IMR-90 (cell line): ENCODE measurements at regions not wholly inside any gene's neighbourhood (a gene's known extent, or its start where the extent isn't known, plus 50 kb on each side); places are given as distances from the start of the nearest gene placed in this dataset.

ENCODE experiments used
- ATAC-seq: fragments of 200-7000 bp; cut with Tn5 transposase; 2 replicates; pipeline ENCODE4 v1.9.1; 2020; ENCODE audit warnings: low read depth, mild to moderate bottlenecking, moderate library complexity
- BruUV-seq: library from RNA; stranded (reverse); fragments of 400-500 nt; replicated peaks from 2 replicates; lab custom pipeline; 2021; lab: Mats Ljungman, UMichigan
- CTCF ChIA-PET: fragments of 300-600 bp; formaldehyde crosslinking; extraction: SDS; loops from one replicate; lab custom pipeline; 2021; ENCODE audit warnings: antibody characterized with exemption; lab: Yijun Ruan, JAX
- POLR2A ChIA-PET: fragments of 300-600 bp; sonication (Branson Sonifier 250); formaldehyde crosslinking; loops from one replicate; lab custom pipeline; 2022; ENCODE audit warnings: antibody characterized with exemption; ENCODE audit not compliant: unreplicated experiment; lab: Charles Lee
- DNase-seq: peaks from one replicate; pipeline ENCODE4 v3.0.0; 2013
- H2AFZ ChIP-seq: replicated peaks from 2 replicates; pipeline ENCODE3; 2013; ENCODE audit warnings: low read length, mild to moderate bottlenecking; ENCODE audit not compliant: poor library complexity
- H2AK5ac ChIP-seq: 2 replicates; pipeline ENCODE4 v1.6.1; 2013; ENCODE audit warnings: low read depth, low read length, inconsistent platforms
- H2AK9ac ChIP-seq: replicated peaks from 2 replicates; pipeline ENCODE3; 2013; ENCODE audit warnings: mild to moderate bottlenecking, low read depth, low read length, moderate library complexity; ENCODE audit not compliant: poor library complexity
- H2BK120ac ChIP-seq: 2 replicates; pipeline ENCODE4 v1.6.1; 2013; ENCODE audit warnings: low read depth, low read length, inconsistent platforms
- H2BK15ac ChIP-seq: 3 replicates; pipeline ENCODE4 v1.6.1; 2013; ENCODE audit warnings: low read depth, low read length, inconsistent platforms
- H2BK20ac ChIP-seq: 2 replicates; pipeline ENCODE4 v1.6.1; 2013; ENCODE audit warnings: low read depth, mild to moderate bottlenecking, inconsistent platforms, low read length, moderate library complexity
- H2BK5ac ChIP-seq: 2 replicates; pipeline ENCODE4 v1.6.1; 2013; ENCODE audit warnings: mild to moderate bottlenecking, low read depth, low read length, inconsistent platforms; ENCODE audit not compliant: poor library complexity, severe bottlenecking
- H3K14ac ChIP-seq: replicated peaks from 2 replicates; pipeline ENCODE4 v1.6.1; 2013; ENCODE audit warnings: low read depth, low read length, inconsistent platforms
- H3K18ac ChIP-seq: 2 replicates; pipeline ENCODE4 v1.6.1; 2013; ENCODE audit warnings: low read depth, low read length, control low read depth
- H3K23ac ChIP-seq: 2 replicates; pipeline ENCODE4 v1.6.1; 2013; ENCODE audit warnings: low read depth, low read length, inconsistent platforms
- H3K27ac ChIP-seq: 2 replicates; pipeline ENCODE4 v1.5.1; 2013; ENCODE audit warnings: mild to moderate bottlenecking, control low read depth, low read length; ENCODE audit not compliant: insufficient read depth
- H3K27me3 ChIP-seq: 2 replicates; pipeline ENCODE4 v1.6.1; 2013; ENCODE audit warnings: low read length; ENCODE audit not compliant: control insufficient read depth, insufficient read depth
- H3K36me3 ChIP-seq: 2 replicates; pipeline ENCODE4 v1.6.1; 2013; ENCODE audit warnings: low read length, mixed read lengths; ENCODE audit not compliant: control insufficient read depth, insufficient read depth
- H3K4ac ChIP-seq: 2 replicates; pipeline ENCODE4 v1.6.1; 2013; ENCODE audit warnings: low read depth, low read length, inconsistent platforms
- H3K4me1 ChIP-seq: 2 replicates; pipeline ENCODE4 v1.6.1; 2013; ENCODE audit warnings: low read length, mixed read lengths; ENCODE audit not compliant: control insufficient read depth, insufficient read depth
- H3K4me2 ChIP-seq: 2 replicates; pipeline ENCODE4 v1.6.1; 2013; ENCODE audit warnings: low read depth, mild to moderate bottlenecking, control low read depth, low read length, moderate library complexity
- H3K4me3 ChIP-seq: 2 replicates; pipeline ENCODE4 v1.5.1; 2013; ENCODE audit warnings: low read depth, mild to moderate bottlenecking, control low read depth, low read length, moderate library complexity; ENCODE audit not compliant: insufficient read depth
- H3K56ac ChIP-seq: 2 replicates; pipeline ENCODE4 v1.6.1; 2013; ENCODE audit warnings: low read length, inconsistent platforms; ENCODE audit not compliant: insufficient read depth; ENCODE audit errors: extremely low read depth
- H3K79me1 ChIP-seq, 2 experiments: 2 replicates each; pipeline ENCODE4 v1.6.1; 2013; ENCODE audit warnings: low read length in 2 of 2, inconsistent platforms in 1 of 2, low read depth in 1 of 2
- H3K9ac ChIP-seq: 2 replicates; pipeline ENCODE4 v1.6.1; 2013; ENCODE audit warnings: low read depth, low read length, control low read depth
- H3K9me1 ChIP-seq: 2 replicates; pipeline ENCODE4 v1.6.1; 2013; ENCODE audit warnings: low read length, inconsistent platforms; ENCODE audit not compliant: insufficient read depth
- H3K9me3 ChIP-seq: 2 replicates; pipeline ENCODE4 v1.6.1; 2013; ENCODE audit warnings: low read length; ENCODE audit not compliant: control insufficient read depth, insufficient read depth
- H4K20me1 ChIP-seq: 2 replicates; pipeline ENCODE4 v1.6.1; 2013; ENCODE audit warnings: low read length, inconsistent platforms; ENCODE audit not compliant: insufficient read depth
- H4K5ac ChIP-seq: 2 replicates; pipeline ENCODE4 v1.6.1; 2013; ENCODE audit warnings: mild to moderate bottlenecking, low read depth, low read length, control low read depth
- H4K8ac ChIP-seq, 2 experiments: 2 replicates each; pipeline ENCODE4 v1.6.1; 2013; ENCODE audit warnings: low read depth in 2 of 2, low read length in 2 of 2, control low read depth in 1 of 2, inconsistent platforms in 1 of 2
- H4K91ac ChIP-seq: 2 replicates; pipeline ENCODE4 v1.6.1; 2013; ENCODE audit warnings: low read depth, low read length, inconsistent platforms; ENCODE audit not compliant: insufficient read depth
- BHLHE40 ChIP-seq: fragments of 150-350 bp; IDR thresholded peaks from 2 replicates; pipeline ENCODE4 v1.6.1; 2016; ENCODE audit warnings: mild to moderate bottlenecking, low read depth, low read length
- CTCF ChIP-seq: conservative IDR thresholded peaks from 2 replicates; pipeline ENCODE4 v1.5.1; 2012; ENCODE audit warnings: mild to moderate bottlenecking, low read depth, low read length, improper control_type of control experiment
- ELK1 ChIP-seq: fragments of 150-350 bp; IDR thresholded peaks from 2 replicates; pipeline ENCODE4 v1.6.1; 2016; ENCODE audit warnings: low read depth, mild to moderate bottlenecking, low read length, moderate library complexity, borderline replicate concordance
- MAFK ChIP-seq: IDR thresholded peaks from 2 replicates; pipeline ENCODE4 v1.6.1; 2012; ENCODE audit warnings: low read depth, low read length, improper control_type of control experiment
- POLR2A ChIP-seq: IDR thresholded peaks from 2 replicates; pipeline ENCODE4 v1.6.1; 2012; ENCODE audit warnings: mild to moderate bottlenecking, low read depth, low read length
- RCOR1 ChIP-seq: IDR thresholded peaks from 2 replicates; pipeline ENCODE4 v1.6.1; 2012; ENCODE audit warnings: mild to moderate bottlenecking, low read length, improper control_type of control experiment; ENCODE audit not compliant: insufficient replicate concordance
- WGBS, 2 experiments: methylation state at CpG; one replicate each; pipeline versions ENCODE4 v1.1.5 to v1.1.7; 2013; ENCODE audit warnings: missing lambda C conversion rate in 2 of 2; ENCODE audit not compliant: insufficient read length in 1 of 2; ENCODE audit errors: extremely low coverage in 2 of 2; 5-methylcytosine and 5-hydroxymethylcytosine counted together
- dilution Hi-C: fragments of 300-500 bp; cut with HindIII; formaldehyde crosslinking; loops from one replicate; pipeline ENCODE4 v1.14.3; 2018; ENCODE audit warnings: low sequenced_read_pairs; ENCODE audit not compliant: unreplicated experiment
- in situ Hi-C: fragments of 300-500 bp; cut with MboI; formaldehyde crosslinking; loops from 3 replicates; pipeline ENCODE4 v1.14.3; 2019; ENCODE audit warnings: low sequenced_read_pairs, inconsistent platforms, mixed read lengths
- intact Hi-C: fragments of 100-400 bp; cut with micrococcal nuclease; formaldehyde crosslinking; loops from 2 replicates; pipeline ENCODE4 v1.10.0; 2022

GRCh38 chr4:127007305-127007704 lies 625.5 kb upstream of the INTU start:
- no peak overlapping the region for H3K9ac ChIP-seq
- H2BK5ac ChIP-seq: no peak overlapping the region
- H3K9me3 ChIP-seq: no peaks in the 10 kb centered on the region
- no peak overlapping the region for H2BK120ac ChIP-seq
- H3K27ac ChIP-seq: no peak overlapping the region
- dilution Hi-C loops (no loop called here), intact Hi-C loops (no loop called here), in situ Hi-C loops (no loop called here)
- ChIA-PET POLR2A (no interaction called here), CTCF (no interaction called here)
- H3K79me1 ChIP-seq: no peaks in the 10 kb centered on the region
- no peaks in the 10 kb centered on the region for H3K4me1 ChIP-seq
- no peak overlapping the region for H2BK15ac ChIP-seq
- H3K23ac ChIP-seq: no peak overlapping the region
- no peak overlapping the region for H2AK9ac ChIP-seq
- BruUV-seq: no TSS peak
- DNase-seq: no peak
- no peak overlapping the region for H3K4ac ChIP-seq
- H3K4me3 ChIP-seq: no peak overlapping the region
- no peak overlapping the region for H2AFZ ChIP-seq
- H2AK5ac ChIP-seq: no peak overlapping the region
- no peak overlapping the region for H2BK20ac ChIP-seq
- H3K27me3 ChIP-seq: no peaks in the 10 kb centered on the region
- no peak overlapping the region for H3K56ac ChIP-seq
- no peak overlapping the region for H3K14ac ChIP-seq
- no peak overlapping the region for H3K4me2 ChIP-seq
- H3K18ac ChIP-seq: no peak overlapping the region
- 69% methylated on average over 2 of the region's 3 CpGs; no CpG with 5 or more reads in 1 of the 2 experiments for WGBS, 2 experiments
- H3K36me3 ChIP-seq: no peaks in the 10 kb centered on the region
- no peaks in the 10 kb centered on the region for H4K20me1 ChIP-seq
- H3K9me1 ChIP-seq: no peaks in the 10 kb centered on the region
- no peak overlapping the region for H4K5ac ChIP-seq
- H4K91ac ChIP-seq: no peak overlapping the region
- no peak for TF ChIP-seq ELK1
- TF ChIP-seq MAFK: no peak
- no peak for TF ChIP-seq CTCF
- TF ChIP-seq BHLHE40: no peak
- no peak for TF ChIP-seq RCOR1
- TF ChIP-seq POLR2A: no peak
- H4K8ac ChIP-seq: no peak overlapping the region
- ATAC-seq: no peak
